Neuronal stem cell (in vitro differentiated cells): ENCODE measurements at regions not wholly inside any gene's neighbourhood (a gene's known extent, or its start where the extent isn't known, plus 50 kb on each side); places are given as distances from the start of the nearest gene placed in this dataset.

Source experiments
- DNase-seq: peaks from one replicate; pipeline ENCODE4 v3.0.0-alpha.2; 2013; ENCODE audit warnings: low spot score
- H2AFZ ChIP-seq: one replicate; pipeline ENCODE4 v1.6.1; 2013; ENCODE audit warnings: mild to moderate bottlenecking, low read length, inconsistent platforms
- H2AK5ac ChIP-seq: 2 replicates; pipeline ENCODE4 v1.6.1; 2013; ENCODE audit warnings: low read depth, mild to moderate bottlenecking, inconsistent platforms, low read length, moderate library complexity, mixed read lengths
- H2BK120ac ChIP-seq: 2 replicates; pipeline ENCODE4 v1.6.1; 2013; ENCODE audit warnings: low read depth, mild to moderate bottlenecking, inconsistent platforms, low read length, moderate library complexity, mixed read lengths
- H2BK12ac ChIP-seq: one replicate; pipeline ENCODE4 v1.6.1; 2013; ENCODE audit warnings: low read length, inconsistent platforms
- H2BK15ac ChIP-seq: 2 replicates; pipeline ENCODE4 v1.6.1; 2013; ENCODE audit warnings: mild to moderate bottlenecking, low read length, inconsistent platforms, mixed read lengths
- H2BK5ac ChIP-seq: one replicate; pipeline ENCODE4 v1.6.1; 2013; ENCODE audit warnings: inconsistent platforms, mild to moderate bottlenecking, low read length, moderate library complexity
- H3K14ac ChIP-seq: one replicate; pipeline ENCODE4 v1.6.1; 2013; ENCODE audit warnings: low read length, inconsistent platforms
- H3K18ac ChIP-seq: 2 replicates; pipeline ENCODE4 v1.6.1; 2013; ENCODE audit warnings: low read length, inconsistent platforms
- H3K23ac ChIP-seq: 2 replicates; pipeline ENCODE4 v1.6.1; 2013; ENCODE audit warnings: low read depth, mild to moderate bottlenecking, mixed read lengths, low read length, inconsistent platforms; ENCODE audit not compliant: poor library complexity
- H3K27ac ChIP-seq: replicated peaks from 3 replicates; pipeline ENCODE4 v1.5.1; 2013; ENCODE audit warnings: low read length, inconsistent platforms
- H3K27me3 ChIP-seq, 3 experiments: 2 replicates each; pipeline ENCODE4 v1.6.1; 2013; ENCODE audit warnings: low read length in 3 of 3, mild to moderate bottlenecking in 2 of 3, inconsistent platforms in 1 of 3, low read depth in 1 of 3, mixed read lengths in 1 of 3, moderate library complexity in 1 of 3; ENCODE audit not compliant: control insufficient read depth in 3 of 3, insufficient read depth in 3 of 3
- H3K36me3 ChIP-seq, 2 donors: replicated peaks in 1 of 2; 2 replicates each; pipeline ENCODE4 v1.6.1; 2013; ENCODE audit warnings: low read length in 2 of 2; ENCODE audit not compliant: control insufficient read depth in 2 of 2, insufficient read depth in 2 of 2
- H3K4ac ChIP-seq: 2 replicates; pipeline ENCODE4 v1.6.1; 2013; ENCODE audit warnings: inconsistent platforms, mild to moderate bottlenecking, low read length, moderate library complexity
- H3K4me1 ChIP-seq, 2 donors: 1 replicate in 1 of 2; 2 replicates in 1 of 2; pipeline ENCODE4 v1.6.1; 2013; ENCODE audit warnings: low read length in 2 of 2, low read depth in 1 of 2; ENCODE audit not compliant: control insufficient read depth in 2 of 2, insufficient read depth in 1 of 2
- H3K4me2 ChIP-seq: one replicate; pipeline ENCODE4 v1.6.1; 2013; ENCODE audit warnings: mild to moderate bottlenecking, low read length, inconsistent platforms; ENCODE audit not compliant: insufficient read depth, poor library complexity, severe bottlenecking
- H3K4me3 ChIP-seq, 2 donors: 2 replicates each; pipeline ENCODE4 v1.5.1; 2013; ENCODE audit warnings: low read length in 2 of 2, mild to moderate bottlenecking in 2 of 2, inconsistent platforms in 1 of 2, moderate library complexity in 1 of 2
- H3K79me1 ChIP-seq: one replicate; pipeline ENCODE4 v1.6.1; 2013; ENCODE audit warnings: low read depth, mild to moderate bottlenecking, inconsistent platforms, low read length, moderate library complexity
- H3K9ac ChIP-seq: one replicate; pipeline ENCODE4 v1.6.1; 2013; ENCODE audit warnings: mild to moderate bottlenecking, low read depth, low read length, inconsistent platforms; ENCODE audit not compliant: poor library complexity
- H3K9me3 ChIP-seq, 2 donors: replicated peaks in 1 of 2; 2 replicates each; pipeline versions ENCODE3 to v1.6.1; 2013; ENCODE audit warnings: low read length in 2 of 2, mild to moderate bottlenecking in 2 of 2, inconsistent platforms in 1 of 2, low read depth in 1 of 2, mixed read lengths in 1 of 2, moderate library complexity in 1 of 2; ENCODE audit not compliant: control insufficient read depth in 2 of 2, insufficient read depth in 1 of 2
- H4K8ac ChIP-seq: one replicate; pipeline ENCODE4 v1.6.1; 2013; ENCODE audit warnings: low read depth, mild to moderate bottlenecking, inconsistent platforms, low read length, moderate library complexity
- H4K91ac ChIP-seq: one replicate; pipeline ENCODE4 v1.6.1; 2013; ENCODE audit warnings: low read length, low read depth, mild to moderate bottlenecking, inconsistent platforms; ENCODE audit not compliant: poor library complexity
- WGBS, 2 donors: extraction: QIAGEN DNeasy Blood & Tissue Kit; methylation state at CpG; one replicate each; pipeline ENCODE4 v1.1.7; 2013; ENCODE audit warnings: missing lambda C conversion rate in 2 of 2, mixed read lengths in 1 of 2; ENCODE audit not compliant: insufficient read length in 2 of 2, insufficient replicate concordance in 1 of 2; ENCODE audit errors: extremely low coverage in 2 of 2; 5-methylcytosine and 5-hydroxymethylcytosine counted together

DNA sequence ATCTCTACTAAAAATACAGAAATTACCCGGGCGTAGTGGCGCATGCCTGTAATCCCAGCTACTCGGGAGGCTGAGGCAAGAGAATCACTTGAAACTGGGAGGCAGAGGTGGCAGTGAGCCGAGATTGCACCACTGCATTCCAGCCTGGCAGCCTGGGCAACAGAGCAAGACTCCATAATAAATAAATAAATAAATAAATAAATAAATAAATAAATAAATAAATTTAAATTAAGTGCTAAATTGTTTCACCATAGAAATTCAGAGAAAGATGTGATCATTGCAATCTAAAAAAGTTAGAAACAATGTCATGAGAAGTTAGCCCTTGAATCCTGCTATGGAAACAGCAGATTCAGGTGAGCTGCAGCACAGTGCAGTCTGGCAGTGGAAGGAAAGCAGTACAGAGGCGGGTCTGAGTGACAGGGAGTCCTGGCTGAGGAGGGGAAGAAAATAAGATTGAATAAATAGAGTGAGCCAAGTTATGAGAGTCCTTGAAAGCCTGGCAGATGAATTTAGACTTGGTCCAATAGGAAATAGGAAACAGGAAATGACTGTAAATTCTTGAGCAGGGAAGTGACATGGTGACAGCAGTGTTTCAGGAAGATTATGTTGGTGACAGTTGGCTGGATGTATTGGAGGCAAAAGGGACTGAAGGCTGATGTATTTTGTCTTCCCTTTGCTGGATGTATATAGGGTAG is 241.5 kb downstream of the GXYLT1 start:
- Histone ChIP-seq H2BK120ac (no peak overlapping the region), H2BK12ac (no peak overlapping the region), H3K27me3 (no peaks in the 10 kb centered on the region), H2AFZ (no peak overlapping the region), H4K91ac (no peak overlapping the region), H3K4ac (no peak overlapping the region), H3K18ac (no peak overlapping the region), H3K4me1 (no peaks in the 10 kb centered on the region), H3K14ac (no peak overlapping the region), H2BK5ac (no peak overlapping the region), H2AK5ac (no peak overlapping the region), H3K36me3 (no peaks in the 10 kb centered on the region), H4K8ac (no peak overlapping the region), H3K23ac (no peak overlapping the region), H3K9ac (no peak overlapping the region), H3K4me3 (no peak overlapping the region), H3K9me3 (no peaks in the 10 kb centered on the region), H3K4me2 (no peak overlapping the region), H2BK15ac (no peak overlapping the region), H3K27ac (no peak overlapping the region), H3K79me1 (no peaks in the 10 kb centered on the region)
- DNase-seq, result no peak
- WGBS, 2 donors, result no CpG with 5 or more reads among the region's 6 CpGs

DNA sequence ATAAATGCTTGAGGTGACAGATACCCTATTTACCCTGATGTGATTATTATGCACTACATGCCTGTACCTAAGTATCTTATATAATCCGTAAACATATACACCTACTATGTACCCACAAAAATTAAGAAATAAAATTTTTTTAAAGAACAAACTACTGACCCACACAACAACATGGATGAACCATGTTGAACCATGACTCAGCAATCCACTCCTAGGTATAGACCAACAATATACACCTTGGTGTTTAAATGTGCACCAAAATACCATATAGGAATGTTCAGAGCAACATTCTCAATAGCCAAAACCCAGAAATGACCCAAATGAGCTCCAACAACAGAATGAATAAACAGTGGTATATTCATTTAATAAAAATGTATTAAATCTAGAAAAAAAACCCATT is 245.1 kb downstream of the GXYLT1 start:
- H2BK15ac ChIP-seq, result no peak overlapping the region
- no peak overlapping the region for H3K9ac ChIP-seq
- H2BK5ac ChIP-seq, result no peak overlapping the region
- H3K23ac ChIP-seq, result no peak overlapping the region
- H2BK12ac ChIP-seq, result no peak overlapping the region
- no peak overlapping the region for H3K4me3 ChIP-seq
- H3K18ac ChIP-seq, result no peak overlapping the region
- WGBS, 2 donors, result no CpG with 5 or more reads among the region's 1 CpG
- DNase-seq, result no peak
- no peaks in the 10 kb centered on the region for H3K27me3 ChIP-seq
- no peak overlapping the region for H4K91ac ChIP-seq
- no peak overlapping the region for H3K4me2 ChIP-seq
- no peaks in the 10 kb centered on the region for H3K79me1 ChIP-seq
- no peak overlapping the region for H4K8ac ChIP-seq
- H3K36me3 ChIP-seq, result no peaks in the 10 kb centered on the region
- H2BK120ac ChIP-seq, result no peak overlapping the region
- H3K14ac ChIP-seq, result no peak overlapping the region
- H2AFZ ChIP-seq, result no peak overlapping the region
- H3K27ac ChIP-seq, result no peak overlapping the region
- no peaks in the 10 kb centered on the region for H3K4me1 ChIP-seq
- H3K4ac ChIP-seq, result no peak overlapping the region
- no peaks in the 10 kb centered on the region for H3K9me3 ChIP-seq
- H2AK5ac ChIP-seq, result no peak overlapping the region

DNA sequence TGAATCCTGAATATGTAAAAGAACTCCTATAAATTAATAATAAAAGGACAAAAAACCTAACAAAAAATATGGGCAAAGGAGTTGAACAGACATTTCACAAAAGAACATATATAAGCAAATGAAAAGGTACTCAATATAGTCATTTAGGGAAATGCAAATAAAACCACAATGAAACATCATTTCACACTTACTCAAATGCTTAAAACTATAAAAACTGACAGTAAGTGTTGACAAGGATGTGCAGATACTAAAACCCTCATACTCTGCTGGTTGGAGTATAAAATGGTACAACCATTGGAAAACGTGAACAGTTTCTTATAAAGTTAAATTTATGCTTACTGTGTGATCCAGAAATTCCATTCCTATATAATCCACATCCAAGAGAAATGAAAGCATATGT is 247.1 kb downstream of the GXYLT1 start:
- no peak overlapping the region for H3K18ac ChIP-seq
- no peaks in the 10 kb centered on the region for H3K9me3 ChIP-seq
- H3K9ac ChIP-seq, result no peak overlapping the region
- H3K4me2 ChIP-seq, result no peak overlapping the region
- WGBS, 2 donors, result no CpG with 5 or more reads among the region's 1 CpG
- no peaks in the 10 kb centered on the region for H3K36me3 ChIP-seq
- H4K8ac ChIP-seq, result no peak overlapping the region
- H2AFZ ChIP-seq, result no peak overlapping the region
- no peak overlapping the region for H2BK120ac ChIP-seq
- no peak overlapping the region for H3K14ac ChIP-seq
- H3K23ac ChIP-seq, result no peak overlapping the region
- no peak overlapping the region for H2BK12ac ChIP-seq
- H3K27me3 ChIP-seq, result no peaks in the 10 kb centered on the region
- no peak overlapping the region for H2BK5ac ChIP-seq
- no peak overlapping the region for H2AK5ac ChIP-seq
- H2BK15ac ChIP-seq, result no peak overlapping the region
- H3K4ac ChIP-seq, result no peak overlapping the region
- no peak overlapping the region for H3K4me3 ChIP-seq
- H3K27ac ChIP-seq, result no peak overlapping the region
- H3K79me1 ChIP-seq, result no peaks in the 10 kb centered on the region
- no peak overlapping the region for H4K91ac ChIP-seq
- no peaks in the 10 kb centered on the region for H3K4me1 ChIP-seq
- no peak for DNase-seq

DNA sequence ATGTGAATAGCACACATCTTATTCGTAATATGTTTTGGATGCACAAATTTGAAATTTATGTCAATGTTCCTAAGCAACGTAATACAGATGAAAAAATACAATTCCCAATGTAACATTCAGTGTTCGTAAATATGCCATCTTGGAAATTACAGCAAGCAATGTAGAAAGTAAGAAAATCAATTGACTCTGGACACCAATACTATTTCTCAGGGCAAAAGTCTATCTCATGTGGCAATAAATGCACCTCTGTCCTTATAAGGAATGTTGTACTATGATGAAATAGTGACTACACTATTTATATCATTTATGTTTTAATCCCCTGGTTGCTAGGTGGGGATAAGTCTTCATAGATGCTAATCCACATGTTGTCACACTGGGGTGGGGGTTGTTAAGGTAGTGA is 251.2 kb downstream of the GXYLT1 start:
- Histone ChIP-seq H4K8ac (no peak overlapping the region), H3K4ac (no peak overlapping the region), H2BK15ac (no peak overlapping the region), H3K9ac (no peak overlapping the region), H3K27me3 (no peaks in the 10 kb centered on the region), H3K79me1 (no peaks in the 10 kb centered on the region), H3K4me3 (no peak overlapping the region), H3K14ac (no peak overlapping the region), H4K91ac (no peak overlapping the region), H3K9me3 (no peaks in the 10 kb centered on the region), H2BK120ac (no peak overlapping the region), H3K23ac (no peak overlapping the region), H3K4me2 (no peak overlapping the region), H2BK5ac (no peak overlapping the region), H3K4me1 (no peaks in the 10 kb centered on the region), H3K18ac (no peak overlapping the region), H2AK5ac (no peak overlapping the region), H3K27ac (no peak overlapping the region), H2BK12ac (no peak overlapping the region), H3K36me3 (no peaks in the 10 kb centered on the region), H2AFZ (no peak overlapping the region)
- no CpG with 5 or more reads among the region's 3 CpGs for WGBS, 2 donors
- no peak for DNase-seq
